ENCODE measurements at regions not wholly inside any gene's neighbourhood (a gene's known extent, or its start where the extent isn't known, plus 50 kb on each side); places are given as distances from the start of the nearest gene placed in this dataset.

GRCh38 chr9:12095931-12096330, 597.3 kb upstream of the TYRP1 start:
- TF ChIP-seq SCRT1 (tag by site-specific recombination; IDR thresholded peaks at IDR 0.05; ENCODE audit: borderline replicate concordance) (no peak), AEBP2 (tag by site-specific recombination; IDR thresholded peaks at IDR 0.05; ENCODE audit: borderline replicate concordance) (no peak), CTCF (tag by site-specific recombination; IDR thresholded peaks at IDR 0.05) (no peak), YY1 (tag by site-specific recombination; IDR thresholded peaks at IDR 0.05) (no peak), HOXC10 (CRISPR knock-in tag; IDR thresholded peaks at IDR 0.05) (no peak)

All from HEK293 (cell line).